CD8-positive, alpha-beta memory T cell (primary cell): ENCODE measurements at regions not wholly inside any gene's neighbourhood (a gene's known extent, or its start where the extent isn't known, plus 50 kb on each side); places are given as distances from the start of the nearest gene placed in this dataset.

ENCODE experiments used
- CTCF ChIA-PET: fragments of 350-600 bp; sonication (Branson Sonifier 250); formaldehyde crosslinking; loops from one replicate; lab custom pipeline; 2021; ENCODE audit warnings: antibody characterized with exemption; lab: Charles Lee
- POLR2A ChIA-PET: fragments of 350-600 bp; sonication (Branson Sonifier 250); formaldehyde crosslinking; loops from one replicate; lab custom pipeline; 2021; ENCODE audit warnings: antibody characterized with exemption; lab: Charles Lee
- DNase-seq, 5 donors: peaks; one replicate each; pipeline versions ENCODE4 v3.0.0 to v3.0.0-alpha.2; 2020 to 2022; ENCODE audit warnings: mixed read lengths in 1 of 5
- H3K27ac ChIP-seq: one replicate; pipeline ENCODE4 v1.7.0; 2013; ENCODE audit warnings: low read depth, mild to moderate bottlenecking, low read length, moderate library complexity
- H3K27me3 ChIP-seq: 2 replicates; pipeline ENCODE4 v1.7.0; 2013; ENCODE audit warnings: low read length, mild to moderate bottlenecking; ENCODE audit not compliant: insufficient read depth, poor library complexity, severe bottlenecking
- H3K36me3 ChIP-seq: 2 replicates; pipeline ENCODE4 v1.7.0; 2013; ENCODE audit warnings: mild to moderate bottlenecking, low read length, moderate library complexity; ENCODE audit not compliant: insufficient read depth
- H3K4me1 ChIP-seq: 2 replicates; pipeline ENCODE4 v1.7.0; 2013; ENCODE audit warnings: mild to moderate bottlenecking, low read length, moderate library complexity; ENCODE audit not compliant: insufficient read depth
- H3K4me3 ChIP-seq: 2 replicates; pipeline ENCODE4 v1.7.0; 2013; ENCODE audit warnings: mild to moderate bottlenecking, low read length
- H3K9me3 ChIP-seq: 2 replicates; pipeline ENCODE4 v1.7.0; 2013; ENCODE audit warnings: mild to moderate bottlenecking, low read length
- H3K27ac Mint-ChIP-seq, 8 donors: one replicate each; pipeline ENCODE4 v1.8.0; 2020 to 2021; ENCODE audit warnings: mixed read lengths in 8 of 8, mild to moderate bottlenecking in 6 of 8, inconsistent platforms in 3 of 8, moderate library complexity in 3 of 8
- H3K27me3 Mint-ChIP-seq, 2 donors: one replicate each; pipeline ENCODE4 v1.8.0; 2020 to 2021; ENCODE audit warnings: mixed read lengths in 2 of 2, mild to moderate bottlenecking in 1 of 2, moderate library complexity in 1 of 2
- H3K36me3 Mint-ChIP-seq, 3 donors: one replicate each; pipeline ENCODE4 v1.8.0; 2020 to 2021; ENCODE audit warnings: mixed read lengths in 3 of 3, inconsistent platforms in 1 of 3, mild to moderate bottlenecking in 1 of 3
- H3K4me1 Mint-ChIP-seq, 3 donors: one replicate each; pipeline ENCODE4 v1.8.0; 2020 to 2021; ENCODE audit warnings: mixed read lengths in 3 of 3, inconsistent platforms in 1 of 3, mild to moderate bottlenecking in 1 of 3
- H3K4me3 Mint-ChIP-seq, 7 donors: one replicate each; pipeline ENCODE4 v1.8.0; 2020 to 2021; ENCODE audit warnings: mixed read lengths in 7 of 7, mild to moderate bottlenecking in 6 of 7, moderate library complexity in 4 of 7, inconsistent platforms in 2 of 7
- H3K9me3 Mint-ChIP-seq, 5 donors: one replicate each; pipeline ENCODE4 v1.8.0; 2020 to 2022; ENCODE audit warnings: mixed read lengths in 5 of 5, mild to moderate bottlenecking in 3 of 5, moderate library complexity in 2 of 5, inconsistent platforms in 1 of 5

- no peak for DNase-seq
- Histone ChIP-seq H3K36me3 (no peaks in the 10 kb centered on the region), H3K4me3 (no peak overlapping the region), H3K27ac (no peak overlapping the region), H3K9me3 (no peaks in the 10 kb centered on the region), H3K27me3 (no peaks in the 10 kb centered on the region), H3K4me1 (no peaks in the 10 kb centered on the region)
- Mint-ChIP-seq H3K4me1 (no peaks in the 10 kb centered on the region), H3K27ac (no peak overlapping the region), H3K27me3 (peaks cover 0 to 2% of the 10 kb centered on the region in 2 donors), H3K4me3 (no peak overlapping the region), H3K36me3 (no peaks in the 10 kb centered on the region), H3K9me3 (no peaks in the 10 kb centered on the region)
- ChIA-PET POLR2A (no interaction called here), CTCF (no interaction called here)
These were observed 375.3 kb downstream of the IDS start for GRCh38 chrX:149129767-149130166.

GRCh38 chrX:149124526-149125108 is 380.5 kb downstream of the IDS start:
- Mint-ChIP-seq H3K4me3 (no peak overlapping the region), H3K27ac (no peak overlapping the region), H3K4me1 (no peaks in the 10 kb centered on the region), H3K36me3 (no peaks in the 10 kb centered on the region), H3K27me3 (peaks cover 0 to 4% of the 10 kb centered on the region in 2 donors), H3K9me3 (no peaks in the 10 kb centered on the region)
- ChIA-PET POLR2A (no interaction called here), CTCF (no interaction called here)
- no peak for DNase-seq
- Histone ChIP-seq H3K9me3 (no peaks in the 10 kb centered on the region), H3K36me3 (no peaks in the 10 kb centered on the region), H3K4me1 (no peaks in the 10 kb centered on the region), H3K27me3 (no peaks in the 10 kb centered on the region), H3K27ac (no peak overlapping the region), H3K4me3 (no peak overlapping the region)

GRCh38 chrX:149121206-149121920 is 383.7 kb downstream of the IDS start:
- Mint-ChIP-seq H3K9me3 (no peaks in the 10 kb centered on the region), H3K4me1 (no peaks in the 10 kb centered on the region), H3K27ac (no peak overlapping the region), H3K27me3 (peaks cover 0 to 4% of the 10 kb centered on the region in 2 donors), H3K4me3 (no peak overlapping the region), H3K36me3 (no peaks in the 10 kb centered on the region)
- no peaks in the 10 kb centered on the region for H3K36me3 ChIP-seq
- ChIA-PET CTCF (no interaction called here), POLR2A (no interaction called here)
- H3K4me3 ChIP-seq: no peak overlapping the region
- no peaks in the 10 kb centered on the region for H3K27me3 ChIP-seq
- no peaks in the 10 kb centered on the region for H3K9me3 ChIP-seq
- no peak overlapping the region for H3K27ac ChIP-seq
- no peak for DNase-seq
- H3K4me1 ChIP-seq: no peaks in the 10 kb centered on the region

- DNase-seq: no peak
- POLR2A ChIA-PET: no interaction called here
- Histone ChIP-seq H3K36me3 (no peaks in the 10 kb centered on the region), H3K9me3 (no peaks in the 10 kb centered on the region), H3K4me3 (no peak overlapping the region), H3K27ac (no peak overlapping the region), H3K27me3 (no peaks in the 10 kb centered on the region), H3K4me1 (no peaks in the 10 kb centered on the region)
- no peak overlapping the region for H3K4me3 Mint-ChIP-seq
- H3K9me3 Mint-ChIP-seq: no peaks in the 10 kb centered on the region
- H3K4me1 Mint-ChIP-seq: no peaks in the 10 kb centered on the region
- CTCF ChIA-PET: no interaction called here
- H3K27me3 Mint-ChIP-seq: peaks cover 0 to 6% of the 10 kb centered on the region in 2 donors
- H3K27ac Mint-ChIP-seq: no peak overlapping the region
- no peaks in the 10 kb centered on the region for H3K36me3 Mint-ChIP-seq
These were observed 384.6 kb downstream of the IDS start for GRCh38 chrX:149120459-149120858.

GRCh38 chrX:149114874-149115273 is 390.2 kb downstream of the IDS start:
- CTCF ChIA-PET: no interaction called here
- Histone ChIP-seq H3K9me3 (no peaks in the 10 kb centered on the region), H3K36me3 (no peaks in the 10 kb centered on the region), H3K4me3 (no peak overlapping the region), H3K4me1 (no peaks in the 10 kb centered on the region), H3K27me3 (no peaks in the 10 kb centered on the region), H3K27ac (no peak overlapping the region)
- Mint-ChIP-seq H3K4me3 (no peak overlapping the region), H3K9me3 (peaks cover 2 to 11% (median 8%) of the 10 kb centered on the region in 5 donors), H3K4me1 (no peaks in the 10 kb centered on the region), H3K27ac (no peak overlapping the region), H3K36me3 (no peaks in the 10 kb centered on the region), H3K27me3 (peaks cover 0 to 5% of the 10 kb centered on the region in 2 donors)
- POLR2A ChIA-PET: no interaction called here
- no peak for DNase-seq

GRCh38 chrX:149114001-149114400 is 391.1 kb downstream of the IDS start:
- peaks cover 2 to 17% (median 10%) of the 10 kb centered on the region in 5 donors for H3K9me3 Mint-ChIP-seq
- POLR2A ChIA-PET: no interaction called here

GRCh38 chrX:149097786-149098185 is 407.3 kb downstream of the IDS start:
- ChIA-PET CTCF (no interaction called here), POLR2A (no interaction called here)
- H3K27ac ChIP-seq: no peak overlapping the region
- no peaks in the 10 kb centered on the region for H3K9me3 ChIP-seq
- H3K36me3 ChIP-seq: no peaks in the 10 kb centered on the region
- no peak overlapping the region for H3K4me3 Mint-ChIP-seq
- no peak overlapping the region for H3K27ac Mint-ChIP-seq
- H3K4me3 ChIP-seq: no peak overlapping the region
- no peaks in the 10 kb centered on the region for H3K4me1 ChIP-seq
- no peaks in the 10 kb centered on the region for H3K27me3 ChIP-seq
- peaks cover 0 to 5% (median 3%) of the 10 kb centered on the region in 5 donors for H3K9me3 Mint-ChIP-seq
- H3K27me3 Mint-ChIP-seq: peaks cover 0 to 3% of the 10 kb centered on the region in 2 donors
- H3K36me3 Mint-ChIP-seq: no peaks in the 10 kb centered on the region
- H3K4me1 Mint-ChIP-seq: no peaks in the 10 kb centered on the region
- no peak for DNase-seq

More at GRCh38 chrX:149114001-149114400, 391.1 kb downstream of the IDS start:
- Histone ChIP-seq H3K27ac (no peak overlapping the region), H3K36me3 (no peaks in the 10 kb centered on the region), H3K9me3 (no peaks in the 10 kb centered on the region), H3K4me1 (no peaks in the 10 kb centered on the region), H3K27me3 (no peaks in the 10 kb centered on the region), H3K4me3 (no peak overlapping the region)
- Mint-ChIP-seq H3K27me3 (peaks cover 0 to 6% of the 10 kb centered on the region in 2 donors), H3K4me1 (no peaks in the 10 kb centered on the region), H3K27ac (no peak overlapping the region), H3K4me3 (no peak overlapping the region), H3K36me3 (no peaks in the 10 kb centered on the region)
- CTCF ChIA-PET: no interaction called here
- no peak for DNase-seq

GRCh38 chrX:149092179-149092578 is 412.9 kb downstream of the IDS start:
- no peaks in the 10 kb centered on the region for H3K36me3 Mint-ChIP-seq
- CTCF ChIA-PET: no interaction called here

More at GRCh38 chrX:149092179-149092578, 412.9 kb downstream of the IDS start:
- H3K4me1 ChIP-seq: no peaks in the 10 kb centered on the region
- H3K9me3 Mint-ChIP-seq: peaks cover 0 to 5% (median 3%) of the 10 kb centered on the region in 5 donors
- H3K27ac Mint-ChIP-seq: no peak overlapping the region
- H3K9me3 ChIP-seq: no peaks in the 10 kb centered on the region
- no peaks in the 10 kb centered on the region for H3K27me3 ChIP-seq
- POLR2A ChIA-PET: no interaction called here
- H3K4me3 ChIP-seq: no peak overlapping the region
- no peaks in the 10 kb centered on the region for H3K36me3 ChIP-seq
- H3K27me3 Mint-ChIP-seq: peaks cover 0 to 3% of the 10 kb centered on the region in 2 donors
- DNase-seq: no peak
- H3K27ac ChIP-seq: no peak overlapping the region
- H3K4me3 Mint-ChIP-seq: no peak overlapping the region
- H3K4me1 Mint-ChIP-seq: no peaks in the 10 kb centered on the region
